ENCODE measurements at regions not wholly inside any gene's neighbourhood (a gene's known extent, or its start where the extent isn't known, plus 50 kb on each side); places are given as distances from the start of the nearest gene placed in this dataset.
"Not testable (repeated sequence)": the region's sequence is repeated elsewhere in the genome, so short reads cannot be mapped to it uniquely, and the experiment has no call there.

DNA sequence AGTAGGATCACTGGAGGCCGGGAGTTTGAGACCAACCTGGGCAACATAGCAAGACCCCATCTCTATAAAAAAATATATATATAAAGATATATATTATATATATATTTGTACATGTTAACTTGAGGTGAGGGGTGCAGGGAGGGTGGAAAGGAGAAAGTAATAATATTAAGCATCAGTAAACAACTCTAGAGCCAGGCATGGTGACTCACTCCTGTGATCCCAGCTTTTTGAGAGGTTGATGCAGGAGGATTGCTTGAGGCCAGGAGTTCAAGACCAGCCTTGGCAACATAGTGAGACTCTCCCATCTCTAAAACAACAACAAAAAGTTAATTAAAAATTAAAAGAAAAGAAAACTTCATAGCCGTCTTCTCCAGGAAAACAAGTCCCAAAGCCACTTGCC is 61.7 kb upstream of the SMURF2 start:
- DNase-seq: no peak

DNA sequence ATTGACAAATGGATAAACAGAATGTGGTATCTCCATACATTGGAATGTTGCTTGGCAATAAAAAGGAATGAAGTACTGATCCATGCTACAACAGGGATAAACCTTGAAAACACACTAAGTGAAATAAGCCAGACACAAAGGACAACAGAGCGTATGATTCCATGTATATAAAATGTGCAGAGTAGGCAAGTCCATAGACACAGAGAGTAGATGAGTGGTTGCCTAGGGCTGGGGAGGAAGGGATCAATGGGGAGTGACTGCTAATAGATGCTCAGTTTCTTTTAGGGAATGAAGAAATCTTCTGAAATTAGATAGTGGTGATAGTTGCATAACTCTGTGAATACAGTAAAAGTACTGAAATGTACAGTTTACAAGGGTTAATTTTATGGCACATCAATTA is 59.4 kb upstream of the SMURF2 start:
- DNase-seq: not testable (repeated sequence)

DNA sequence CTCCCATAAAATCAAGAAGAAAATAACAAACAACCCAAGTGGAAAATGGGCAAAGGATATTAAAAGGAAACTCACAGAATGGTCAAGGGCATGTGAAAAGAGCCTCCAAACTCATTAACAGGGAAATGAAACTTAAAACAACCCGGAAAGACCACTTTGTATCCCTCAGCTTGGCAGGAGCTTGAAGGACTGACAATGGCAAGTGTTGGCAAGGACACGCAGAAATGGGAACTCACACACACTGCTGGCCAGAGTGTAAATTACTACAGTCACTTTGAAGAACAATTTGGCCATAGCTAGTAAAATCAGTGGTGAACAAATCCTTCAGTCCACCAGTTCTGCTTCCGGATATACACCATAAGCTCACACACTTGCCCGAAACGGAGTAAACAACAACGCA is 58.1 kb upstream of the SMURF2 start:
- not testable (repeated sequence) for DNase-seq

DNA sequence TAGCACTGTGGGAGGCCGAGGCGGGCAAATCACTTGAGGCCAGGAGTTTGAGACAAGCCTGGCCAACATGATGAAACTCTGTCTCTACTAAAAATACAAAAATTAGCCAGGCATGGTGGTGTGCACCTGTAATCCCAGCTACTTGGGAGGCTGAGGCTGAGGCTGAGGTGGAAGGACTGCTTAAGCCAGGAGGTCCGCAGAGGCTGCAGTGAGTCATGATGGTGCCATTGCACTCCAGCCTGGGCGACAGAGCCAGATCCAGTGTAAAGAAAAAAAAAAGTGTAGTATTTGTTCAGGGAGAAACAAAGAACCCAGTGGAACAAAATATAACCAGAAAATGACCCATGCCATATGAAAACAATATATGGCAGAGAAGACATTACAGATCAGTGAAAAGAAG is 57.4 kb upstream of the SMURF2 start:
- DNase-seq: not testable (repeated sequence)

DNA sequence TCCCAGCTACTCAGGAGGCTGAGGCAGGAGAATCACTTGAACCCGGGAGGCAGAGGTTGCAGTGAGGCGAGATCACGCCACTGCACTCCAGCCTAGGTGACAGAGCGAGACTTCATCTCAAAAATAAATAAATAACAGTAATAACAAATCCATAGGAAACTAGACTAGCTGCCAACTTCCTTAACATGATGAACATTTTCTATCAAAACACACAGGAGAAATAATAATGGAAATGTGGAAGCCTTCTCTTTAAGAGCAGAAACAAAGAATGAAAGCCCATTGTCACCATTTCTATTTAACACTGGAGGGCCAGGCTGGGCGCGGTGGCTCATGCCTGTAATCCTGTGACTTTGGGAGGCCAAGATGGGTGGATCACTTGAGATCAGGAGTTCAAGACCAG is 56.7 kb upstream of the SMURF2 start:
- not testable (repeated sequence) for DNase-seq

DNA sequence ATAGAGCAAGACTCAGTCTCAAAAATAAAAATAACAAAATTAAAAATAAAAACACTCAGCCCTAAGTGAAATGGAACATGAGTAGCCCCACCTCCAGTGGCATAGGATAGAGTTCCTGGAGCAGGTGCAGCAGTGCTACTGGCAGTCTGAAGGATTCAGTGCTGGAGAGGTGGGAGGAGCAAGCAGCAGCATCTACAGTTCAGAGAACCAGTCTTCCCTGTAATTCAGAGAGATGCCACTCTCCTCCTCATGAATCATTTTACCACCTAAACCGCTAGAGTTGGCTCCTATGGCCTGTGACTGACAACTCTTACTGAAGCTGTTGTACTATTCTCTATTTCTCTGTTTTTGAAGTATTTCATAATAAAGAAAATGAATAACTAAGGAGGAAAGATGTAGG is 56.0 kb upstream of the SMURF2 start:
- DNase-seq: peak in 1 of 5 donors; percentile 22

DNA sequence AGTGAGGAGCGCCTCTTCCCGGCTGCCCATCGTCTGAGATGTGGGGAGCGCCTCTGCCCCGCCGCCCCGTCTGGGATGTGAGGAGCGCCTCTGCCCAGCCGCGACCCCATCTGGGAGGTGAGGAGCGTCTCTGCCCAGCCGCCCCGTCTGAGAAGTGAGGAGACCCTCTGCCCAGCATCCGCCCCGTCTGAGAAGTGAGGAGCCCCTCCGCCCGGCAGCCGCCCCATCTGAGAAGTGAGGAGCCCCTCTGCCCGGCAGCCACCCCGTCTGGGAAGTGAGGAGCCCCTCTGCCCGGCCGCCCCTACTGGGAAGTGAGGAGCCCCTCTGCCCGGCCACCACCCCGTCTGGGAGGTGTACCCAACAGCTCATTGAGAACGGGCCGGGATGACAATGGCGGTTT is 54.4 kb upstream of the SMURF2 start:
- DNase-seq: not testable (repeated sequence)

DNA sequence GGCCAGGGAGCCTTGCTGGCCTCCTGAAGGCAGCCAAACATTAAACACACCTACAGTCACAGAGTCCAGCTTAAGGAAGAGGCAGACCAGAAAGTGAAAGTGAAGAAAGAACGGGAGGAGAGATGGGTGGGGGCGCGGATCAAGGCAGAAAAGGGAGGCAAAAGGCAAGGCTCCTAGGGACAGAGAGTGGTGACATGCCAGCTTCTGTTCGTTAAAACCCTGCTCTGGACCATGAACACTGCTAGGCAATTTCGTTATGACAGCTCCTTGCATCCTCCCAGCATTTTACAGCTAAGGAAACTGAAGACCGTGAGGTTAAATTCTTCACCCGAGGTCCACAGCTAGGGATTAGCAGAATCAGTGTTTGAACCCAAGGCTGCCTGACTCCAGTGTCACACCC is 51.7 kb upstream of the SMURF2 start:
- DNase-seq: peak in 1 of 5 donors; percentile 44

DNA sequence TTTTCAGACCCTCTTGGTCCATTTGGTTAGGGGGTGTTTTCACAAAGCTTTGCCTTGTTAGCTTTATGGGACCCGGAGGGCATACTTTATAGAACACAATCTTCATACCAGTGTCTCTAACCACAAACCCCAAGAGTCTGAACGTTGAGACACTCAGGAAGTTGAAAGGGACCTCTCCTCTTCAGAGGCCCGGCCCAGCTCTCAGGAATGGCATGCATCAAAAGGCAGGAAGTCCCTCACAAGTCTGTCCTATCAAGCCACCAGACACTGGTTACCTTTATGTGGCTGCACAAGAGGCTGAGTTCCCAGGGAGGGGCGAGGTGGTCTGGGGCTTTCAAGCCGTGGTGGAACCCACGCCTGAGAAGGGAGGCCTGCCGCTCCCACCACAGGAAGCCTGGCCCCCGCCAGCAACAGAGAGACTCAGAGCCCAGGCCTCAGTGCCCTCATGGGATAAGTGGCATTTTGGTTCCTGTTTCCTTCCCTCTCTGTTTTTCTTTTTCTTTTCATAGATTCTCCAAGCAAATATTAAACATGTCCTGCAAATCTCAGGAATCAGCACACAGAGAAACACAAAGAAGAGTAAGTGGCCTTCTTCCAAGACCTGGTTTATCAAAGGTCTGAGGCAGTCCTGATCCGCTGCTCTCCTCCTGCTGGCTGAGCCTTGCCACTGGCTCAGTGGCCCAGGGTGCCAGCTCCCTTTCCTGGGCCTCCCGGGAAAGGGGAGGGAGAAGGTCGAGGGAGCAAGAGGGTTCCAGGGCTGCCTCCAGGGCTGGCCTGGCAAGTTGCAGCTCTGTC is 50.6 kb upstream of the SMURF2 start:
- DNase-seq: peak in 4 of 5 donors; percentile 14 to 35 (median 30)

Measured in T-helper 1 cell (primary cell).